CD4-positive, alpha-beta T cell (primary cell): ENCODE measurements at regions not wholly inside any gene's neighbourhood (a gene's known extent, or its start where the extent isn't known, plus 50 kb on each side); places are given as distances from the start of the nearest gene placed in this dataset.

Experiments
- ATAC-seq: fragments of 200-7000 bp; cut with Tn5 transposase; one replicate; pipeline ENCODE4 v1.10.0; 2022; ENCODE audit warnings: mild to moderate bottlenecking; ENCODE audit not compliant: poor library complexity
- CTCF ChIA-PET: fragments of 350-600 bp; sonication (Branson Sonifier 250); formaldehyde crosslinking; loops from one replicate; lab custom pipeline; 2021; ENCODE audit warnings: antibody characterized with exemption, inconsistent platforms; lab: Charles Lee
- POLR2A ChIA-PET: fragments of 350-600 bp; sonication (Branson Sonifier 250); formaldehyde crosslinking; loops from one replicate; lab custom pipeline; 2021; ENCODE audit warnings: antibody characterized with exemption, inconsistent platforms; lab: Charles Lee
- DNase-seq, 14 experiments: peaks; one replicate each; pipeline ENCODE4 v3.0.0-alpha.2; 2013 to 2020; ENCODE audit warnings: mixed read lengths in 2 of 14
- H3K27ac ChIP-seq, 2 donors: one replicate each; pipeline versions ENCODE4 v1.5.1 to v1.7.0; 2013; ENCODE audit warnings: low read length in 2 of 2, low read depth in 1 of 2, mild to moderate bottlenecking in 1 of 2
- H3K27me3 ChIP-seq, 2 experiments: 1 replicate in 1 of 2; 2 replicates in 1 of 2; pipeline versions ENCODE4 v1.6.1 to v1.7.0; 2013; ENCODE audit warnings: low read length in 2 of 2, control low read depth in 1 of 2, mild to moderate bottlenecking in 1 of 2, moderate library complexity in 1 of 2; ENCODE audit not compliant: insufficient read depth in 2 of 2, control insufficient read depth in 1 of 2
- H3K36me3 ChIP-seq: one replicate; pipeline ENCODE4 v1.6.1; 2013; ENCODE audit warnings: low read length, control low read depth; ENCODE audit not compliant: insufficient read depth
- H3K4me1 ChIP-seq: one replicate; pipeline ENCODE4 v1.6.1; 2013; ENCODE audit warnings: low read length, control low read depth; ENCODE audit not compliant: insufficient read depth
- H3K4me3 ChIP-seq: one replicate; pipeline ENCODE4 v1.5.1; 2013; ENCODE audit warnings: mild to moderate bottlenecking, low read length, moderate library complexity
- H3K9me3 ChIP-seq, 2 experiments: 1 replicate in 1 of 2; 2 replicates in 1 of 2; pipeline versions ENCODE4 v1.6.1 to v1.7.0; 2013; ENCODE audit warnings: low read length in 2 of 2, mild to moderate bottlenecking in 2 of 2, control low read depth in 1 of 2, moderate library complexity in 1 of 2; ENCODE audit not compliant: control insufficient read depth in 1 of 2, insufficient read depth in 1 of 2
- H3K27ac Mint-ChIP-seq: one replicate; pipeline ENCODE4 v1.8.0; 2020; ENCODE audit warnings: mixed read lengths
- H3K27me3 Mint-ChIP-seq: one replicate; pipeline ENCODE4 v1.8.0; 2021; ENCODE audit warnings: mixed read lengths
- H3K36me3 Mint-ChIP-seq: one replicate; pipeline ENCODE4 v1.8.0; 2021; ENCODE audit warnings: low read depth, mixed read lengths
- H3K4me1 Mint-ChIP-seq: one replicate; pipeline ENCODE4 v1.8.0; 2021; ENCODE audit warnings: low read depth, mixed read lengths
- H3K4me3 Mint-ChIP-seq: one replicate; pipeline ENCODE4 v1.8.0; 2020; ENCODE audit warnings: mild to moderate bottlenecking, mixed read lengths
- H3K9me3 Mint-ChIP-seq: one replicate; pipeline ENCODE4 v1.8.0; 2020; ENCODE audit warnings: mixed read lengths
- intact Hi-C, 2 experiments: fragments of 100-400 bp; cut with DNase I in 1 of 2; cut with micrococcal nuclease in 1 of 2; formaldehyde crosslinking; loops; one replicate each; pipeline versions ENCODE4 v1.15.1 to v1.9.0; 2023 to 2025; cut with DNase I, micrococcal nuclease
- TF ChIP-seq, protein P1 (sequence below): fragments of 200-600 bp; IDR thresholded peaks from one replicate; pipeline ENCODE4 v1.8.0; 2022; ENCODE audit warnings: antibody characterized with exemption, mild to moderate bottlenecking

DNA sequence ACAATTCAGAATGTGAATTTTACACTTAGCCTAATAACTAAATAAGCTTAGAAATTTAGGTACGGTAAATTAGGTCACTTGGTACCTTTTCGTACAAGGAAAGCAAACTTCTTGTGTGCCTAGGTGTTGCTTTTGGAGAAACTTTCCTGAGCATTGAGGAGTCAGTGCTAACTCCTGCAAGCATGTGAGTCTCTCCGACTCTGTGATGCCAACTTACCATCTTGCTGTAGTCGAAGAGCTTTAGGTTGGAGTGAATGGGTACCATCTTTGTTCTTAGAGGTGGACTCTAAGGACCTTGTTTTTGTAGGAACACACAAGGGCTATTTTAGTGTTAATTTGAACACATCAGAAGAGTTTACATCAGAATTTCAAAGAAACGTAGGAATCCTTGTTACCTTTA, 688.9 kb downstream of the USP25 start:
- Histone ChIP-seq H3K9me3 (no peaks in the 10 kb centered on the region), H3K4me1 (no peaks in the 10 kb centered on the region), H3K36me3 (no peaks in the 10 kb centered on the region), H3K4me3 (no peak overlapping the region), H3K27ac (no peak overlapping the region), H3K27me3 (no peaks in the 10 kb centered on the region)
- intact Hi-C loops: no loop called here
- TF ChIP-seq, protein P1, sequence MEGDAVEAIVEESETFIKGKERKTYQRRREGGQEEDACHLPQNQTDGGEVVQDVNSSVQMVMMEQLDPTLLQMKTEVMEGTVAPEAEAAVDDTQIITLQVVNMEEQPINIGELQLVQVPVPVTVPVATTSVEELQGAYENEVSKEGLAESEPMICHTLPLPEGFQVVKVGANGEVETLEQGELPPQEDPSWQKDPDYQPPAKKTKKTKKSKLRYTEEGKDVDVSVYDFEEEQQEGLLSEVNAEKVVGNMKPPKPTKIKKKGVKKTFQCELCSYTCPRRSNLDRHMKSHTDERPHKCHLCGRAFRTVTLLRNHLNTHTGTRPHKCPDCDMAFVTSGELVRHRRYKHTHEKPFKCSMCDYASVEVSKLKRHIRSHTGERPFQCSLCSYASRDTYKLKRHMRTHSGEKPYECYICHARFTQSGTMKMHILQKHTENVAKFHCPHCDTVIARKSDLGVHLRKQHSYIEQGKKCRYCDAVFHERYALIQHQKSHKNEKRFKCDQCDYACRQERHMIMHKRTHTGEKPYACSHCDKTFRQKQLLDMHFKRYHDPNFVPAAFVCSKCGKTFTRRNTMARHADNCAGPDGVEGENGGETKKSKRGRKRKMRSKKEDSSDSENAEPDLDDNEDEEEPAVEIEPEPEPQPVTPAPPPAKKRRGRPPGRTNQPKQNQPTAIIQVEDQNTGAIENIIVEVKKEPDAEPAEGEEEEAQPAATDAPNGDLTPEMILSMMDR: no peak
- ATAC-seq (no peak), DNase-seq (no peak)
- Mint-ChIP-seq H3K4me1 (no peaks in the 10 kb centered on the region), H3K4me3 (no peak overlapping the region), H3K27me3 (no peaks in the 10 kb centered on the region), H3K9me3 (no peaks in the 10 kb centered on the region), H3K27ac (no peak overlapping the region), H3K36me3 (no peaks in the 10 kb centered on the region)
- ChIA-PET POLR2A (interaction anchor here (0.7 kb wide), 1 partner anchor 31 kb away, joined by 3 read pairs; no protein-coding TSS in a partner anchor), CTCF (no interaction called here)

DNA sequence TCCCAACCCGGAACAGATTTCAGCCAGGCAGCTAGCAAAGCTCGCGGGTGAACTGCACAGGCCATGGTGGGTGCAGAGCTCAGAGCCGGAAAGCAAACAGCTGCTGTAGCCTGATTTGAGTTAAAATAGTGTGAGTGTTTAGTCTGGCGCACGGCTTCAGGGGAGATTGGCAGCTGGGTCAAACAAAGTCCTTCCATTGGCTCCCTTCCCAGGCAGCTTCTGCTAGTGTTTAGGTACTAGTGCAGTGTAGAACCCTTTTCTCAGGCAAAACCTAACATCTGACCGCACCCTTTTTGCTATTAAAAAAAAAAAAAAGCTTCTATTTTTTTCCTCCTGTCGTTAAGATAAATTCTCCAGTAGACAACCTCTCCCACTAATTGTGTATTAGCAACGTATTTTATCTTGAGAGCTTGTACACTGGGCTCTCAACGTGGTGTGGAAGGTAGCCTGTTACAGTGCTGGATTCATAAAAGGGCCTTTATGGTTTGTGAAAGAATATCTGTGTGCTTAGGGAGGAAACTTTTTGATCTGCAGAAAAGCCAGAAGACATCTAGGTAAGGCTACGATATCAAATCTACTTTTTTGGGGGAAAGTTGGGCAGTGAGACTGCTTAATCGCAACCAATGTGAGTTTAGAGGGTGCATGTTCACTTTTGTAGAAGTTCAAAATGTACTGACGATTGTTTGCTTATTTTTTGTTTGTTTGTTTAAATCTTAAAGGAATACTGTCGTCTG, 689.6 kb downstream of the USP25 start:
- Mint-ChIP-seq H3K4me3 (no peak overlapping the region), H3K4me1 (no peaks in the 10 kb centered on the region), H3K27me3 (no peaks in the 10 kb centered on the region), H3K36me3 (no peaks in the 10 kb centered on the region), H3K27ac (no peak overlapping the region), H3K9me3 (no peaks in the 10 kb centered on the region)
- Histone ChIP-seq H3K36me3 (no peaks in the 10 kb centered on the region), H3K4me1 (no peaks in the 10 kb centered on the region), H3K9me3 (no peaks in the 10 kb centered on the region), H3K27me3 (no peaks in the 10 kb centered on the region), H3K4me3 (no peak overlapping the region), H3K27ac (no peak overlapping the region)
- TF ChIP-seq, protein P1: no peak
- intact Hi-C loops: no loop called here
- ChIA-PET POLR2A (interaction anchor here (0.7 kb wide), 1 partner anchor 30 kb away, joined by 3 read pairs; no protein-coding TSS in a partner anchor), CTCF (no interaction called here)
- no peak for ATAC-seq
- DNase-seq: no peak

DNA sequence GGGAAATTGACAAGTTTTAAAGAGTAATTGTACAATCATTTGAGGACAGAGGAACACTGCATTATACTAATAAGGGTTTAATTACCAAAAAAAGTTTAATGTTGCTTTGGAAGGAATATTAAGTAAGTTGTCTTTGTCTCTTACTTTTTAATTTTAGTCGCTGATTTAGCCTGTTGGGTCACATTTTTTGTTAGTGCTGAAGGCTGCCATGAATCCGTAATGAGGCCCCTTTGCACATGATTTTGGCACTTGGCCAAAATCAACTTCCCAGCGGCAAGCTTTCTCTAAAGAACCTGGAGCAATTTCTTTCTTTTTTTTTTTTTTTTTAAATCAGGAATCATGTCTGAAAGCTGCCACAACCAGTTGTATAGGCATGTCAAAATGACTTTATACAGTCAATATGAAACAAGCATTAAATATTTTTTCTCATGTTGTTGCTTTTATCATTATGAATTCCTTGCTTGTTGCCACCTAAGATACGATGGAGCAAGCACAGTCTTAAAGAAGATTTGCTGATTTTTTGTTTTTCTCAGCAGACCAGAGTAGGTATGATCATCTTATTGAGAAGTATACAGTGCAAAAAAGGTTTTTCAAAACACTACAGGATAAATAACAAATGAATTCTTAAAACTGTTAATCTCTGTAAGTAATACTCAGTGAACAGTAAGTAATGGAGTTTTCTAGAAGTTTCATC, 690.4 kb downstream of the USP25 start:
- Mint-ChIP-seq H3K27me3 (no peaks in the 10 kb centered on the region), H3K4me1 (no peaks in the 10 kb centered on the region), H3K9me3 (no peaks in the 10 kb centered on the region), H3K4me3 (no peak overlapping the region), H3K27ac (no peak overlapping the region), H3K36me3 (no peaks in the 10 kb centered on the region)
- Histone ChIP-seq H3K9me3 (no peaks in the 10 kb centered on the region), H3K4me1 (no peaks in the 10 kb centered on the region), H3K27ac (no peak overlapping the region), H3K36me3 (no peaks in the 10 kb centered on the region), H3K4me3 (no peak overlapping the region), H3K27me3 (no peaks in the 10 kb centered on the region)
- ATAC-seq (no peak), DNase-seq (no peak)
- TF ChIP-seq, protein P1: no peak
- intact Hi-C loops: no loop called here
- CTCF ChIA-PET: no interaction called here
- POLR2A ChIA-PET: no interaction called here
